PC-3 (cell line): ENCODE measurements at regions not wholly inside any gene's neighbourhood (a gene's known extent, or its start where the extent isn't known, plus 50 kb on each side); places are given as distances from the start of the nearest gene placed in this dataset.

Experiments used
- ATAC-seq: fragments of 200-7000 bp; cut with Tn5 transposase; 2 replicates; pipeline ENCODE4 v1.9.1; 2020; ENCODE audit warnings: mild to moderate bottlenecking, moderate library complexity
- BruUV-seq: library from RNA; stranded (reverse); fragments of 400-500 nt; replicated peaks from 2 replicates; lab custom pipeline; 2021; lab: Mats Ljungman, UMichigan
- CTCF ChIA-PET: fragments of 300-600 bp; sonication (Branson Sonifier 250); formaldehyde crosslinking; loops from one replicate; lab custom pipeline; 2022; ENCODE audit warnings: antibody characterized with exemption; lab: Charles Lee
- POLR2A ChIA-PET: fragments of 300-600 bp; sonication (Branson Sonifier 250); formaldehyde crosslinking; loops from one replicate; lab custom pipeline; 2022; ENCODE audit warnings: antibody characterized with exemption; ENCODE audit not compliant: unreplicated experiment; lab: Charles Lee
- DNase-seq: peaks from one replicate; pipeline ENCODE4 v3.0.0-alpha.2; 2015
- H2AFZ ChIP-seq: fragments of 300-600 bp; sonication (generic); 2 replicates; pipeline ENCODE4 v1.6.0; 2016; ENCODE audit warnings: antibody characterized with exemption, low read length
- H3F3A ChIP-seq: fragments of 300-600 bp; sonication (generic); one replicate; pipeline ENCODE4 v1.6.0; 2017; ENCODE audit warnings: antibody characterized with exemption, low read length, control low read depth, mild to moderate bottlenecking; ENCODE audit not compliant: unreplicated experiment
- H3K27ac ChIP-seq: fragments of 300-600 bp; sonication (generic); 2 replicates; pipeline ENCODE4 v1.5.1; 2016; ENCODE audit warnings: mild to moderate bottlenecking, low read length
- H3K27me3 ChIP-seq: fragments of 300-600 bp; sonication (generic); 2 replicates; pipeline ENCODE4 v1.6.1; 2016; ENCODE audit warnings: low read length, mixed read lengths
- H3K36me3 ChIP-seq: fragments of 300-600 bp; sonication (generic); 2 replicates; pipeline ENCODE4 v1.6.1; 2016; ENCODE audit warnings: low read depth, mixed run types, low read length, mixed read lengths
- H3K4me1 ChIP-seq: fragments of 300-600 bp; sonication (generic); 2 replicates; pipeline ENCODE4 v1.5.1; 2016; ENCODE audit warnings: low read length; ENCODE audit not compliant: insufficient read depth
- H3K4me2 ChIP-seq: fragments of 300-600 bp; sonication (generic); 2 replicates; pipeline ENCODE4 v1.6.0; 2016; ENCODE audit warnings: low read length
- H3K4me3 ChIP-seq: fragments of 300-600 bp; sonication (generic); 2 replicates; pipeline ENCODE4 v1.5.1; 2016; ENCODE audit warnings: mild to moderate bottlenecking, low read length, mixed read lengths
- H3K79me2 ChIP-seq: fragments of 300-600 bp; sonication (generic); 2 replicates; pipeline ENCODE4 v1.6.1; 2017; ENCODE audit warnings: low read length, mixed read lengths
- H3K9ac ChIP-seq: fragments of 300-600 bp; sonication (generic); 2 replicates; pipeline ENCODE4 v1.6.0; 2016; ENCODE audit warnings: mild to moderate bottlenecking, low read length
- H3K9me2 ChIP-seq: fragments of 300-600 bp; sonication (generic); replicated peaks from 2 replicates; pipeline ENCODE4 v1.6.1; 2016; ENCODE audit warnings: mixed run types, low read length, mixed read lengths
- H3K9me3 ChIP-seq: fragments of 300-600 bp; sonication (generic); 2 replicates; pipeline ENCODE4 v1.6.1; 2016; ENCODE audit warnings: low read length, mixed read lengths
- H4K20me1 ChIP-seq: fragments of 300-600 bp; sonication (generic); 2 replicates; pipeline ENCODE4 v1.6.1; 2016; ENCODE audit warnings: low read length, mixed read lengths
- CTCF ChIP-seq: fragments of 300-600 bp; sonication (generic); conservative IDR thresholded peaks from 2 replicates; pipeline ENCODE4 v1.5.1; 2017; ENCODE audit warnings: antibody characterized with exemption, low read depth, mild to moderate bottlenecking, low read length
- EZH2 ChIP-seq: fragments of 300-600 bp; sonication (generic); IDR thresholded peaks from one replicate; pipeline ENCODE4 v1.6.1; 2017; ENCODE audit warnings: antibody characterized with exemption, mild to moderate bottlenecking, low read length; ENCODE audit not compliant: unreplicated experiment
- EZH2phosphoT487 ChIP-seq: fragments of 300-600 bp; sonication (generic); IDR thresholded peaks from 2 replicates; pipeline ENCODE4 v1.6.1; 2018; ENCODE audit warnings: mild to moderate bottlenecking, antibody characterized with exemption, low read length, borderline replicate concordance
- intact Hi-C: fragments of 100-400 bp; cut with micrococcal nuclease; formaldehyde crosslinking; loops from 2 replicates; pipeline ENCODE4 v1.9.0; 2023

DNA sequence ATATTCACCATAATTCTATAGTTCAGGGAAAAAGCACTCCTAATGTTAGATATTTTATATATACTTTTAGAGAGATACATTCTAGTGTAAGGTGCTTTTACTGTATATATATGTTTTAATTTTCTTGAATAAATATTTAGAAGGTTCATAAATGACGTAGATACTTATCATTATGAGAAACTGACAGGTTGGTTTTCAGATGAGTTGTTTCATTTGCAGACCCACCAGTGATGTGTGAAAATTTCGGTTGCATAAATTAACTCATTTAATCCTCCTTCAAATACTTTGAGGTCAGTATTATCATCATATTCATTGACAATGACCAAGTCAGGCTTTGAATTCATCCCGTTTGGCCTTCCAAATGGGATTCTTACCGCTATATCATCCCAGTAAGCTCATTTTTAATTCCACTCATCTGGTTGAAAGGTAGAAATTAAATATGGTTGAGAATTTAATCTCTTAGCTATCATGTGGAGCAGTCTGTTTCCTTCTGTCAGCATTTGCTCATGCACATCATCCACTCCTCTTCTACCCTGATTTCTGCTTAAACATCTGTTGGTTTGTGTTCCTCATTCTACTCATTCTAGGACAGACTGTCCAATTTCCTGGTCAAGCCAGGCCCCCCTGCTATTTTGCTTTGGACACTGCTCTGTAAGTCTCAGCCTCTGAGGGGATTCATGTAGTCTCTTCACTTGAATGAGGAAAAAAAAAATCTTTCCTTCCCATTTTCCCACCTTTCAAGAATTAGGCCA lies 1156.6 kb downstream of the PLA2G4A start:
- Histone ChIP-seq H3K27me3 (no peaks in the 10 kb centered on the region), H3K79me2 (no peaks in the 10 kb centered on the region), H3K4me2 (no peak overlapping the region), H3F3A (no peaks in the 10 kb centered on the region), H3K9ac (no peak overlapping the region), H4K20me1 (no peaks in the 10 kb centered on the region), H3K4me1 (no peaks in the 10 kb centered on the region), H3K4me3 (no peak overlapping the region), H3K9me2 (no peaks in the 10 kb centered on the region), H3K36me3 (no peaks in the 10 kb centered on the region), H2AFZ (no peak overlapping the region), H3K27ac (no peak overlapping the region), H3K9me3 (no peaks in the 10 kb centered on the region)
- DNase-seq (no peak), ATAC-seq (no peak)
- CTCF ChIA-PET, result no interaction called here
- intact Hi-C loops, result no loop called here
- POLR2A ChIA-PET, result no interaction called here
- no TSS peak for BruUV-seq
- no peak for TF ChIP-seq EZH2
- no peak for TF ChIP-seq CTCF
- TF ChIP-seq EZH2phosphoT487, result no peak

- Histone ChIP-seq H3K27me3 (no peaks in the 10 kb centered on the region), H4K20me1 (no peaks in the 10 kb centered on the region), H3K36me3 (no peaks in the 10 kb centered on the region), H3K4me3 (no peak overlapping the region), H2AFZ (no peak overlapping the region), H3K27ac (no peak overlapping the region), H3K4me2 (no peak overlapping the region), H3K9me3 (no peaks in the 10 kb centered on the region), H3F3A (no peaks in the 10 kb centered on the region), H3K9me2 (no peaks in the 10 kb centered on the region), H3K9ac (no peak overlapping the region), H3K79me2 (no peaks in the 10 kb centered on the region), H3K4me1 (no peaks in the 10 kb centered on the region)
- no peak for ATAC-seq
- CTCF ChIA-PET, result no interaction called here
- no TSS peak for BruUV-seq
- TF ChIP-seq CTCF (no peak), EZH2 (no peak), EZH2phosphoT487 (no peak)
- POLR2A ChIA-PET, result no interaction called here
- intact Hi-C loops, result no loop called here
- no peak for DNase-seq
Measured at GRCh38 chr1:187985897-187986654, 1157.3 kb downstream of the PLA2G4A start.

DNA sequence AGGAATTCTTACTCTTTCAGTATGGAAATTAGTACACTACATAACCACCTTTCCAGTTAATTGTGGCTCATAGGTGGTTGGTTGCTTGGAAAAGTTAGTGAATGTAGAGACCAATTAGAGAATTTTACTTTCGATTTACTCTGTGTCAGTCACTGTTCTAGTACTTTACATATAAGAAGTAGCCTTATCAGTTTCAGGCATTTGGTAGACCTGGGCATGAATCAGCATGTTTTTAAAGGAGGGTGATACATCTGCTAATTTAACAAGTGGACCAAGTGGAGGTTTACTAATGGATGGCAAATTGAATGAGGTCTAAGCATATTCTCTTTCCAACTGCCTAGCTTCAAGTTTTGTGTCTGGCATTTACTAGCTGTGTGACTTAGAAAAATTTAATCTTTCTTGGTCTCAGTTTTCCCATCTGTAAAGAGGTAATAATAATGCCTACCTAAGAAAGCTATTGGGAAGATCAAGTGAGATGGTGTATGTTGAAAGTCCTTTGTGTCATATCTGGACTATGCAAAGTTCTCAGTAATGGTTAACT lies 1158.6 kb downstream of the PLA2G4A start:
- H3K9me3 ChIP-seq, result no peaks in the 10 kb centered on the region
- no peak overlapping the region for H3K9ac ChIP-seq
- no peaks in the 10 kb centered on the region for H3K36me3 ChIP-seq
- CTCF ChIA-PET, result no interaction called here
- ATAC-seq (no peak), DNase-seq (no peak)
- H3K4me1 ChIP-seq, result no peaks in the 10 kb centered on the region
- no peaks in the 10 kb centered on the region for H3F3A ChIP-seq
- TF ChIP-seq EZH2phosphoT487 (no peak), EZH2 (no peak), CTCF (no peak)
- intact Hi-C loops, result no loop called here
- BruUV-seq, result no TSS peak
- POLR2A ChIA-PET, result no interaction called here
- no peaks in the 10 kb centered on the region for H3K9me2 ChIP-seq
- H3K4me3 ChIP-seq, result no peak overlapping the region
- no peak overlapping the region for H3K27ac ChIP-seq
- no peak overlapping the region for H2AFZ ChIP-seq
- H3K27me3 ChIP-seq, result no peaks in the 10 kb centered on the region
- no peaks in the 10 kb centered on the region for H4K20me1 ChIP-seq
- no peak overlapping the region for H3K4me2 ChIP-seq
- H3K79me2 ChIP-seq, result no peaks in the 10 kb centered on the region
